Colonic mucosa (tissue), 4 donors: ENCODE measurements at regions not wholly inside any gene's neighbourhood (a gene's known extent, or its start where the extent isn't known, plus 50 kb on each side); places are given as distances from the start of the nearest gene placed in this dataset.
"Not testable (repeated sequence)": the region's sequence is repeated elsewhere in the genome, so short reads cannot be mapped to it uniquely, and the experiment has no call there.

ENCODE experiments used
- DNase-seq: peaks from one replicate; pipeline ENCODE4 v3.0.0-alpha.2; 2020
- H3K27ac ChIP-seq: fragments of 200-600 bp; one replicate; pipeline ENCODE4 v1.8.0; 2021
- H3K27me3 ChIP-seq: fragments of 200-600 bp; one replicate; pipeline ENCODE4 v1.8.0; 2021
- H3K36me3 ChIP-seq: fragments of 200-600 bp; one replicate; pipeline ENCODE4 v1.8.0; 2021
- H3K4me1 ChIP-seq: fragments of 200-600 bp; one replicate; pipeline ENCODE4 v1.8.0; 2021; ENCODE audit warnings: mild to moderate bottlenecking
- H3K4me3 ChIP-seq: fragments of 200-600 bp; one replicate; pipeline ENCODE4 v1.8.0; 2021
- H3K9ac ChIP-seq, 2 donors: one replicate each; pipeline ENCODE4 v1.7.0; 2013; ENCODE audit warnings: control low read depth in 2 of 2, low read depth in 2 of 2, low read length in 2 of 2
- H3K9me3 ChIP-seq: fragments of 200-600 bp; one replicate; pipeline ENCODE4 v1.8.0; 2021
- intact Hi-C: fragments of 100-400 bp; cut with DNase I; formaldehyde crosslinking; loops from one replicate; pipeline ENCODE4 v1.14.1; 2022
- TF ChIP-seq, protein P1 (sequence below): fragments of 200-600 bp; IDR thresholded peaks from one replicate; pipeline ENCODE4 v1.8.0; 2022; ENCODE audit warnings: antibody characterized with exemption, mild to moderate bottlenecking
- donor health status: healthy.
- donor health status: DM: no; HTN: no; CAD: no.
- donor health status: DM: no; HTN: no; CAD: no.

DNA sequence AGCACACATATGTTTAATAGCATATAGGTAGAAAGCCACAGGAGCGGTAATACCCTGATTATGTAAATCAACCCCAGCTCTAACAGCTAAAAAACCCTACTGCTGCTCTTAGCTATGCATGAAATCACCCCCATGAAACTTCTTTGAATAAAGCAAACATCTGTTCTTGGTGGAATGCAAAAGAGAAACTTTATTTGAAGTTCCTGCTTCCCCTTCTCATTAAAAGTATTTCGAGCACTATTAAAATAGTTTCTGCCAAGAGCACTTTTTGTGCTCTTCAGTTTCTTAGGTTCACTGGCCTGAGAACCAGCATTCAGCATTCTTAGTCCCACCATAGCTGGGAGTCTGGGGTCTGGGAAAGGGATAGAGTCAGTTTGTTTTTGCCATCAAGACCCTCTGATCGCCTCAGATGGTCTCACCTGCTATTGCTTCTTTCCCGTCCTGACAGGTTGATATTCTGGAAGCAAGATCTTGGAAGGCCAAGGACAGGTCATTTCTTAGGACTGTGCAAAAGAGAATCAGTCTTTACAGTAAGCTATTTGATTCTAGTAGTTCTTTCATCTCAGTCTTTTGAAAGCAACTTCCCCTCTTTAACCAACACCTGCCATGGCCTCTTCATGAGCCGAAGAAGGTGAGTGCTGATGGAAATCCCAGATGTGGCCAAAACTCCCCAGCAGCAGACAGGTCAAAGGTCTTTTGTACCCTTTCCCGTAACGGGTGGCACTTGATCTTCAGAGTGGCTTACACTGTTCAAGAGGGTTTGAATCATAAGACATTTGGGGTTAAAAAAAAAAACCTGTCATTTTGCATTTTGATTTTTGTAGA, 76.5 kb upstream of the TMEM170B start:
- H3K36me3 ChIP-seq, result no peaks in the 10 kb centered on the region
- no peak overlapping the region for H3K9ac ChIP-seq
- no peak for DNase-seq
- intact Hi-C loops, result no loop called here
- H3K4me1 ChIP-seq, result no peaks in the 10 kb centered on the region
- no peaks in the 10 kb centered on the region for H3K9me3 ChIP-seq
- no peaks in the 10 kb centered on the region for H3K27me3 ChIP-seq
- TF ChIP-seq, protein P1, sequence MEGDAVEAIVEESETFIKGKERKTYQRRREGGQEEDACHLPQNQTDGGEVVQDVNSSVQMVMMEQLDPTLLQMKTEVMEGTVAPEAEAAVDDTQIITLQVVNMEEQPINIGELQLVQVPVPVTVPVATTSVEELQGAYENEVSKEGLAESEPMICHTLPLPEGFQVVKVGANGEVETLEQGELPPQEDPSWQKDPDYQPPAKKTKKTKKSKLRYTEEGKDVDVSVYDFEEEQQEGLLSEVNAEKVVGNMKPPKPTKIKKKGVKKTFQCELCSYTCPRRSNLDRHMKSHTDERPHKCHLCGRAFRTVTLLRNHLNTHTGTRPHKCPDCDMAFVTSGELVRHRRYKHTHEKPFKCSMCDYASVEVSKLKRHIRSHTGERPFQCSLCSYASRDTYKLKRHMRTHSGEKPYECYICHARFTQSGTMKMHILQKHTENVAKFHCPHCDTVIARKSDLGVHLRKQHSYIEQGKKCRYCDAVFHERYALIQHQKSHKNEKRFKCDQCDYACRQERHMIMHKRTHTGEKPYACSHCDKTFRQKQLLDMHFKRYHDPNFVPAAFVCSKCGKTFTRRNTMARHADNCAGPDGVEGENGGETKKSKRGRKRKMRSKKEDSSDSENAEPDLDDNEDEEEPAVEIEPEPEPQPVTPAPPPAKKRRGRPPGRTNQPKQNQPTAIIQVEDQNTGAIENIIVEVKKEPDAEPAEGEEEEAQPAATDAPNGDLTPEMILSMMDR, result no peak
- no peak overlapping the region for H3K4me3 ChIP-seq
- no peak overlapping the region for H3K27ac ChIP-seq

DNA sequence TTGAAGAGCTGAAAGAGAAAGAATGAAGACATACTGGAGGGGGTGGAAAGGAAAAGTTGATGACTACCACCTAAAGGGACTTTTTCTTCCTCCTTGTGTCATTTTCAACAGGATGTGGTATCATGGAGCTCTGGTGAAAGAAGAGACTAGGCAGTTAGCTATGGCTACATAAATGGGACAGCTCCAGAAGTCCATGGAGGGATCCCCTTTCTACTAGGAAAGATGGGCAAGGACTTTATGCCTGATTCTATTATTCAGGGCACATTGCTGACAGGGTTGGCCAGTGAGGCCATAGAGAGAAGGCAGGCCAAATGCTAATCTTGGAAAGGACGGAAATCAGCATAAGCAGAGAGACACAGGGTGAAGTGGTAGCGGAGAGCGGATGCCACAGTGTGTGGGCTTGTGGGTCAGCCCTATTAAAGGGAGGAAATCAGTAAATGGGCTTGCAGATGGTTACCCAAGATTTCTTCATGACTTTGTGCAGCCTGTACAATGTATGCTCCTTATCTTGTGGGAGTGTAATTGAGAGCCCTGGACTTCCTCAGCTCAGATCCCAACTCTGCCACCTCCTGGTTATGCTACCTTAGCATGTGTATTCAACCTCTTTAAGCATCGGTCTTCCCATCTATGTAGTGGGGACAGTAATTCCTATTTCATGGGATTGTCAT, 77.4 kb upstream of the TMEM170B start:
- Histone ChIP-seq H3K9ac (no peak overlapping the region), H3K27me3 (no peaks in the 10 kb centered on the region), H3K36me3 (no peaks in the 10 kb centered on the region), H3K4me3 (no peak overlapping the region), H3K27ac (no peak overlapping the region), H3K9me3 (no peaks in the 10 kb centered on the region), H3K4me1 (no peaks in the 10 kb centered on the region)
- DNase-seq, result peak; percentile 44
- intact Hi-C loops, result no loop called here
- TF ChIP-seq, protein P1, result peak; percentile 20

- Histone ChIP-seq H3K4me1 (no peaks in the 10 kb centered on the region), H3K27me3 (no peaks in the 10 kb centered on the region), H3K9ac (no peak overlapping the region), H3K27ac (no peak overlapping the region), H3K9me3 (no peaks in the 10 kb centered on the region), H3K36me3 (no peaks in the 10 kb centered on the region), H3K4me3 (no peak overlapping the region)
- TF ChIP-seq, protein P1, result no peak
- intact Hi-C loops, result no loop called here
- DNase-seq, result no peak
Measured at GRCh38 chr6:11459079-11459610, 78.4 kb upstream of the TMEM170B start.

DNA sequence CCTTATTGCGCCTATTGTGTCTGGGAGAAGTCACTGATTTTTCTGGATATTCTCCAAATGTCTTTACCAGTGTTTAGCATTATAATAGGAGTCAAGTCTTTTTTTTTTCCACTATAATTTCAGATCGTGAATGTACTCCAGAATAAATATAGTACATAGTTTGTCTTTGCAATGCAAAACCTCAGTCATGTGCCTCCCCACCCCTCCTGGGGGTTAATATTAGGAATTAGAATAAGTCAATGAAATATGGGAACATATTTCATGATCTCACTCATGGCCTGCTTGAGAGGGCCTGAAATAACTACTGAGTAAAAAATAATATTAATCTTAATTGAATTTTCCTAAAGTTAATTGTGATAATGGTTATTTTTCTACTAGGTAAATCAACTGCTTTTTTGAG, 79.0 kb upstream of the TMEM170B start:
- no peaks in the 10 kb centered on the region for H3K4me1 ChIP-seq
- no peaks in the 10 kb centered on the region for H3K36me3 ChIP-seq
- TF ChIP-seq, protein P1, result no peak
- no peak overlapping the region for H3K27ac ChIP-seq
- intact Hi-C loops, result no loop called here
- H3K4me3 ChIP-seq, result no peak overlapping the region
- H3K9ac ChIP-seq, result no peak overlapping the region
- no peaks in the 10 kb centered on the region for H3K9me3 ChIP-seq
- H3K27me3 ChIP-seq, result no peaks in the 10 kb centered on the region
- no peak for DNase-seq

DNA sequence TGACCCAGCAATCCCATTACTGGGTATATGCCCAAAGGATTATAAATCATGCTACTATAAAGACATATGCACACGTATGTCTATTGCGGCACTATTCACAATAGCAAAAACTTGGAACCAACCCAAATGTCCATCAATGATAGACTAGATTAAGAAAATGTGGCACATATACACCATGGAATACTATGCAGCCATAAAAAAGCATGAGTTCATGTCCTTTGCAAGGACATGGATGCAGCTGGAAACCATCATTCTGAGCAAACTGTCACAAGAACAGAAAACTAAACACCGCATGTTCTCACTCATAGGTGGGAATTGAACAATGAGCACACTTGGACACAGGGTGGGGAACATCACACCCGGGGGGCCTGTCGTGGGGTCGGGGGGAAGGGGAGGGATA, 80.1 kb upstream of the TMEM170B start:
- intact Hi-C loops, DNase-seq, H3K9ac ChIP-seq, H3K9me3 ChIP-seq, H3K27me3 ChIP-seq, H3K4me1 ChIP-seq, H3K4me3 ChIP-seq, H3K36me3 ChIP-seq, H3K27ac ChIP-seq: not testable (repeated sequence)

GRCh38 chr6:11452106-11452505, 85.4 kb upstream of the TMEM170B start:
- H3K4me1 ChIP-seq, H3K27ac ChIP-seq, H3K4me3 ChIP-seq, DNase-seq, intact Hi-C loops, H3K9ac ChIP-seq, H3K36me3 ChIP-seq, H3K9me3 ChIP-seq, H3K27me3 ChIP-seq: not testable (repeated sequence)
